NCI-H1417 (cell line): ENCODE measurements at regions not wholly inside any gene's neighbourhood (a gene's known extent, or its start where the extent isn't known, plus 50 kb on each side); places are given as distances from the start of the nearest gene placed in this dataset.

Source experiments
- DNase-seq, 3 experiments: peaks; one replicate each; lab custom pipeline; 2025; lab: John Stamatoyannopoulos, UW

GRCh38 chr3:22585911-22586310, 617.2 kb upstream of the UBE2E2 start:
- peak in 2 of 3 experiments; percentile 6 to 52 for DNase-seq

- DNase-seq = no peak
Observed at GRCh38 chr3:22587446-22587845, 615.7 kb upstream of the UBE2E2 start.

DNA sequence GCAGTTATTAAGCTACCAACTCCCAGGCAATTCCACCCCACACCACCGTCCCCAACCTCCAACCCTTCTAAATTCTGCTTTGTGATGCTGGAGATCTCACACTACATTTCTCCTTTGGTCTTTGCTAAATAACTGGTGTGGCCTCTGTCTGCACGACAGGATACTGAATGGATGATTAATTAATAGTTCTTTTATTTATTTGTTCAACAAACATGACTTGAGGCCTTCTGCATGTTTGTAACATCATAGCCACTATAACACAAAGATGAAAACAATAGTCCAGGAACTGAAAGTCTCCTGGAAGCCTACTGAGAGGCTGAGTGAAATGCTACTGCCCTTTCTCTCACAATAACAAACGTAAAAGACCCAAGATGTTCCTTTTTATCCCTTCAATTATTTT, 609.5 kb upstream of the UBE2E2 start:
- peak in 2 of 3 experiments; percentile 15 to 68 for DNase-seq

DNA sequence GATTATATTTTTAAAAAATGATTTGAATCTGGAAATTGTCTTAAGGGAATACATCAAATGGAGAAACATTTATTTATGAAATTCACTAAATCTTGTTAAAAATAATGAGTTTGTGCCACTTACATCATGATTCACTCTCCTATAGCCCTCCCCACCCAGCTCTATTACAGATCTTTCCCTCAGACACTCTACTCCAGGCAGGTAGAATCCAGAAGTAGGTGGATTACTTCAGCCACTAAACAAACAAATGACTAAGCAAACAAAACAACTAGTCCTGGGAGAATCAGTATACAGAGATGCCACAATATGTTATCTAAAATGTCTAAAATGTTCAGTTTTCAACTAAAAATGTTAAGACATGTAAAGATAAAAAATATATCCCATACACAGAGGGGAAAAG, 608.1 kb upstream of the UBE2E2 start:
- peak in 1 of 3 experiments; percentile 3 for DNase-seq

- no peak for DNase-seq
Observed at GRCh38 chr3:22606461-22606860, 596.7 kb upstream of the UBE2E2 start.

DNA sequence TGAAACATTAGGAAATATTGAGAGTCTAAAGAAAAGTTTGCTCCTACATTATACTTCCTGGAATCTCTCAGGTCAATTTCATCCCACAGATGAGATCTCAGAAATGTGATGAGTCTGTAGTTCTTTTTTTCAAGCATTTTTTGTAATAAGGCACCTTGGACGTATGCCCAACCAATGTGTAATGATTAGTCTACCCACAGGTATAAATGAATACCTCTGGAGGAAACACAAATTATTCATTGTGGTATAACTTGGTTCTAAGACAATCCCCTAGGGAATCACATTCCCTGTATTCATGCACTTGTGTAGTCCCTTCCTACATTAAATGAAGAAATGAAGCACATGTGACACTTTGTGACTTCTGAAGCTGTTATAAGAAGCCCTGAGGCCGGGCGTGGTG, 596.2 kb upstream of the UBE2E2 start:
- DNase-seq = no peak

- no peak for DNase-seq
Observed at GRCh38 chr3:22608093-22608492, 595.0 kb upstream of the UBE2E2 start.

DNA sequence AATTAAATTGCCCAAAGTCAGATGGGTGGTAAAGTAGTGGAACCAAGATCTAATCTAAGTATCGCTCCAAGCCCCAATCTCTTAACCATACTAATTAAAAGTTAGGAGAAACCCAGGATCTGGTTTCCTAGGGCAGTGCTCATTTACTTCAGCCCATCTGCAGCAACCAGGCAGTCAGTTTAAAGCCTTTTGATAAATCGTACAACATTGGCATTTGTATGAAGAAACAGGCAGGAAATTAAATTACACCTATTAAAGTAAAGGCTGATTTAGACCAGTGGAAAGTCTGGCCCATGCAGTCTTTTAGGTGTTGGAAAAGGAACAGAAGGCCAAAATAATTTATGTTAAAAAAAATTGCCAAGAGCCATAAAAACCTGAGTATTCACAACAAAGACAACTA, 594.4 kb upstream of the UBE2E2 start:
- no peak for DNase-seq

DNA sequence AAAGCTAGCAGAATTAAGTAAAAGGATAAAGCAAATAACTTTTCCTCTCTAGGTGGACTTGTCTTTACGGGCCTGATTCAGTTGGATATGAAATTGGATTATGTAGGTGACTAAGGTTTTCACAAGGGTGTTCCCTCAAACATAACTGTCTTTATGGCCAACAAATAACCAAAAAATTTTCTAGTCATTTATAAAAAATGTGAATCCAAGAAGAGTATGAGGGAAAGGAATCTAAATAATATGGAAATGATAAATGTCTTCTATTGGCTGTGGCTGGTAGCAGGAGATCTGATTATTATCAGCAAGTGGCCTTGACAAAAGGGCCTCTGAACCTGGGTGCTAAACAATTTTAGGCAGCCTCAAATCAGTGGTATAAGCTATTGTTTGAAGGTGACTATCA, 594.0 kb upstream of the UBE2E2 start:
- no peak for DNase-seq

- DNase-seq = no peak
Observed at GRCh38 chr3:22612927-22613326, 590.2 kb upstream of the UBE2E2 start.

DNA sequence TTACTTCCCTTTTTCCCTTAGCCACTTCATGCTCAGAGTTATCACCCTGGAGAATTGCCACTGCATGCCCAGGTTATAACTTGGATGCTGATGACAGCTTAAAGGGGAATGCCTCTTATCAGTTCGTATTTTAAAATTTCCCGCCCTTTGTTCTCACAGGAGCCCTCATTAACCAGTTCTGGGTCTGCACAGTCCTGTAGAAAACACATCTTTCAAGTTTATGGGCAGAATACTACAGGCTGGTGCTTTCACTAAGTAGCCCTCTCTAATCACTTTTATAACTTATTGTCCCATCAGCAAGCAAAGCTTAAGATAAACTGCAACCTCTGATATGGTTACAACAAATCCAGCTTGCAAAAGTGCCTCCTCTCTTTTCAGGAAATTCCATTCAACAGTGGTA, 587.3 kb upstream of the UBE2E2 start:
- DNase-seq = no peak

- no peak for DNase-seq
Observed at GRCh38 chr3:22617372-22617771, 585.8 kb upstream of the UBE2E2 start.

GRCh38 chr3:22620498-22620897, 582.6 kb upstream of the UBE2E2 start:
- no peak for DNase-seq

DNA sequence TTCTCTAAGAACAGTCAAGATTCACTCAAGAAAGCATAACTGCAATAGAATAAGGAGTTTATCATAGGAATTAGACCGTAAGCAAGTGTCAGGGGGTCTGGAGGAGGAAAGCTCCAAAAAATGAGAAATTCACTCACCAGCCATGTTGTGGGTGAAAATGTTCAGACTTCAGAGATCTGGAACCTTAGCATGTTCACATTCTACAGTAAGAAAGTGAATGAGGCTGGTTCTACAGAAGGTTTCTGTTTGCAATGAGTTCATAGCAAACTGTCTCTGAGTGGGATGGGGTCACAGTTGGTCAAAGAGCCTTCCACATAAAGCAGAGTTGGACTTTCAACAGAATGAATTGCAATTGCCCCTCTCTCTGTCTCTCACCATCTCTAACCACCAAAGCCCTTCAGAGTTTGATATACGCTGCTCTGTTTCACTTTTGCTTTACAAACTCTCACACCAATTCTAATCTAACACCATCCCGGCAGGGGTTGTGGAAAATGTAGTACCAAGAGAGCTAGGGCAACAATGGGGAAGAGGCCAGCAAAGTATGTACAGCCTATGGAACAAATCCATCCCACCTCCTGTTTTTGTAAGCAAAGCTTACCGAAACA, 581.8 kb upstream of the UBE2E2 start:
- DNase-seq = no peak

GRCh38 chr3:22627993-22628499, 575.1 kb upstream of the UBE2E2 start:
- DNase-seq = no peak

GRCh38 chr3:22632536-22632935, 570.6 kb upstream of the UBE2E2 start:
- DNase-seq = peak in 2 of 3 experiments; percentile 1 to 13

DNA sequence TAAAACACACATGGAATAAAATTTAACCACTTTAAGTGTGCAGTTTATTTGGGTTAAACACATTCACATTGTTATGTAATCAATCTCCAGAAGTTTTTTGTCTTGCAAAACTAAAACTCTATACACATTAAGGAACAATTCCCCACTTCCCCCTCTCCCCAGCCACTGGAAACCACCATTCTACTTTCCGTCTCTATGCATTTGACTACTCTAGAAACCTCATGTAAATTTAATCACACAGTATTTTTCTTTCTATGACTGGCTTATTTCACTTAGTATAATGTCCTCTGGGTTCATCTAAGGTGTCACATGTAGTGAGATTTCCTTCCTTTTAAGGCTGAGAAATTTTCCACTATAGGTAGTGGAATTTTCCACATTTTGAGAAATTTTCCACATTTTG, 568.7 kb upstream of the UBE2E2 start:
- DNase-seq = no peak

GRCh38 chr3:22659651-22660475, 543.3 kb upstream of the UBE2E2 start:
- no peak for DNase-seq

DNA sequence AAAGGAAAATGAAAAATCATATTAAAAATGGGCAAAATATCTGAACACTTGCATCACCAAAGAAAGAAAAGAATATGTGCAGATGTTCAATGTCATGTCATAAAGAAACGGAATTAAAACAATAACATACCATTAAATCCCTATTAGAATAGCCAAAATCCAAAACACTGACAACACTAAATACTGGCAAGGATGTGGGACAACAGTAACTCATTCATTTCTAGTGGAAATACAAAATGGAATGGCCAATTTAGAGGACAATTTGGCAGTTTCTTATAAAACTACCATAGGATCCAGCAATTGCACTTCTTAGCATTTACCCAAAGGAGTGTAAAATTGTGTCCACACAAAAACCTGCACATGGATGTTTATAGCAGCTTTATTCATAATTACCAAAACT, 542.5 kb upstream of the UBE2E2 start:
- no peak for DNase-seq

GRCh38 chr3:22661121-22661700, 541.9 kb upstream of the UBE2E2 start:
- no peak for DNase-seq

GRCh38 chr3:22665528-22665927, 537.6 kb upstream of the UBE2E2 start:
- DNase-seq = no peak

GRCh38 chr3:22666736-22667135, 536.4 kb upstream of the UBE2E2 start:
- no peak for DNase-seq

DNA sequence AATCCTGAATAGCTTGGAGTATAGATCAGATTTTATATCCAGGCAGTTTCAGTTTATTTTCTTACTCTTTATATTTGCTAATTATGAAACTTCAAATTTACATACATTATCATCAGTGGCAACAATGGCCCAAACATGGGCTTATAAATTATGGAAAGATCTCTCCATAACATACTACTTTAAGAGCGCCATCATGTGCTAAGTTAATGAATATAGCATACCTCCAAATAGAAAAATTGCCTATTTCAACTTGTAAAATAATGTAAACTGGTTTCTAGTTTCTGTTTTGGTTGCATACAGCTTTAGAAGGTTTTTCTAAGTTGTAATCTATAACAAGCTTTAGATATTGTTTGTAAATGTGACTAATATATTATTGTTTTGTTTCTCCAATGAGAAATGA, 531.3 kb upstream of the UBE2E2 start:
- no peak for DNase-seq
